Right renal pelvis (tissue), 4 donors: ENCODE measurements at regions not wholly inside any gene's neighbourhood (a gene's known extent, or its start where the extent isn't known, plus 50 kb on each side); places are given as distances from the start of the nearest gene placed in this dataset.

ENCODE experiments used
- DNase-seq, 4 donors: peaks; one replicate each; pipeline ENCODE4 v3.0.0-alpha.2; 2013; ENCODE audit warnings: low read depth in 4 of 4, low spot score in 3 of 4, missing footprints in 1 of 4

DNA sequence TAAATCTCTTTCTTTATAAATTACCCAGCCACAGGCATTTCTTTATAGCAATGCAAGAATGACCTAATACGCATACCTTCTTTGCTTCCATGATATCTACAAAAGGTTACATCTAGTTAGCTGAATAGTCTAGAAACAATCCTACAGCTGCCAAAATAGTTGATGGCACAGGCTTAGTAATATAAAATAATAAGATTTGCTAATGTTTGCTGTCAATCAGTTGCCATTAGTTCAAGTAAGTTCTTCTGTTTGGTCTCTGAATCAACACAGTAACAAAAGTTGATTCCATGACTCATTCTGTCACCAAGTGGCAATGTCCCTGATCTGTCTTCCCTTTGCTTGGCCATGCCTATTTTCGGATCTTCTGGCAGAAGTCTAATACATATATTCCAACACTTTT is 470.2 kb downstream of the SPRY1 start:
- DNase-seq = no peak

DNA sequence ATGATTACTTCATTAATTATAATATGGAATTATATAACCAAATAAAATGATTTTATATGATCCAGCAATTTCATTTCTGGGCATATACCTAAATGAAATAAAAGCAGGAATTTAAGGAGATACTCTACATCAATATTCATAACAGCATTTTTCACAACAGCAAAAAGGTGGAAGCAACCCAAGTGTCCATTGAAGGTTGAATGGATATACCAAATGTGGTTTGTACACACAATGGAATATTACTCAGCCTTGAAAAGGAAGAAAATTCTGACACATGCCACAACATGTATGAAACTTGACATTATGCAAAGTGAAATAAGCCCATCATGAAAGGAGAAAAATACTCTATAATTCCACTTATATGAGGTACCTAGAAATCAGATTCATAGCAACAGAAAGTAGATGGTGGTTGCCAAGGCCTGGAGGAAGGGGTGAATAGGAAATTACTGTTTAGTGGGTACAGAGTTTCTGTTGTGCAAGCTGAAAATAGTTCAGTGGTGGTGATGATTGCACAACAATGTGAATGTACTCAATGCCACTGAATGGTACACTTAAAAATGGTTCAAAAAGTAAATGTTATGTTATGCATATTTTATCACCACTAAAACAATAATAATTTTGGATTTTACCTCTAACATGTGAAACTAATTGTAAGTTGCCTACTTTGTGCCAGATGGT is 471.5 kb downstream of the SPRY1 start:
- no peak for DNase-seq

- DNase-seq = no peak
Observed at GRCh38 chr4:123869286-123870215, 473.0 kb downstream of the SPRY1 start.

DNA sequence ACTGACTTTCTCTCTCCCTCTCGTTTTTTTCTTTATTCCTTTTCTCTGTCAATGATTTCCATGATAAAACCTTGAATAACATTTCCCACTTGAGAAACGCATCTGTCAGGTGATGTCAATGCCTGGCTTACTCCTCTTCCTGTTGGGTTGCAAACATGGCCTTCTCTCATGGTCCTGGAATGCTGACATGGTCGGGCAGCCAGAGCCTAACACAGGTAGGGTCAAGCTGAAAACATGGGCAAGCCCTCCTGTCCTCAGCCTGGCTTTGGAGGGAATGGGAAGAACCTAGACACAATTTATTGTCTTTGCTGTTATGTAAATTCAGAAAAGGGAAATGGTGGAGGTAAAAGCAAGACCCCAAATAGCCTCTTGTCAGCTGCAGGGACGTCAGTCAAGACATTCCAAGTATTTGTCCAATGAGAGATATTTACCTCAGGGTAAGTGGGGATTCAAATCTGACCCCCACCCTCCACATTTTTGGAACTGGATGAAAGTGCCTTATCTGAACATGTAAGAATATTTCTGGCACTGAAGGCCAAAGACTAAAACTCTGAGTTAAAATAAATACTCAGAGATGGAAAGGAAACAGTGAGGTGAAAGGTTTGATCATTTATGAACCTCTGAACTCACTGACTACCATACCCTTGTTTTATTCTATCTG is 473.8 kb downstream of the SPRY1 start:
- no peak for DNase-seq

GRCh38 chr4:123871341-123871740 is 474.7 kb downstream of the SPRY1 start:
- DNase-seq = no peak

GRCh38 chr4:123874063-123874462 is 477.5 kb downstream of the SPRY1 start:
- DNase-seq = no peak

- no peak for DNase-seq
Observed at GRCh38 chr4:123876143-123876542, 479.5 kb downstream of the SPRY1 start.

DNA sequence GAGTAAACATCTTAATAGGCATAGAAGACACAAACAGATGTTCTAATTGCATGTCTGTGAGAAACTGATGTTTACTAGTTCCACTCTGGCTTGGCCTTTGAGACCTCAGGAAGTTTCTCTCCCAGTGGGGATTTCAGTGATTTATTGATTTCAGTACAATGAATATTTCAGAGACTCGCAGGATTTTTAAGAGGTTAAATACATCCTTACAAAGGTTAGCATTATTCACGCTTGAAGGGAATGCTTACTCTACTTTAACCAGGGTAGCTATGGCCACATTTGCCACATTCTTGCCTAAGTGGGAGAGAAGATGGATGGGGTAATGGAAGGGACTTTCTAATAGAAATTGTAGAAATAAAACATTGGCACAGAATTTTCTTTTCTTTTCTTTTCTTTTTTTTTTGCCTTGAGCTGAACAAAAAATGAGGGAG is 480.1 kb downstream of the SPRY1 start:
- no peak for DNase-seq

DNA sequence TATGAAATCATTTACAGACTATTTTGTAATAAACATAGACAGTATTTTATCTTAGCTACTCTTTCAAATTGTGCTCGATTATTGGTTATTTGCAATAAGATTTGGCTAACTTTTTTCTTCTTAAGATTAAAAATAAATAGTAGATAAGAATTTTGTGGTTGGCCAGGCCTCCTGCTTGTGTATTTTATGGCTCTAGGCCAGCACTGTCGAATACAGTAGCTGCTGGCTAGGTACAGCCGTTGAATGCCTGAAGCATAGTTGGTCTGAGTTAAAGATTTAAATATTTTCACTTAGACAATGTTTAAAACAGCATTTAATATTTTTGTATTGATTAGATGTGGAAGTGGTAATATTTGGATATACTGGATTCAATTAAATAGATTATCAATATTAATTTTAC is 481.0 kb downstream of the SPRY1 start:
- DNase-seq = no peak

GRCh38 chr4:123878976-123879375 is 482.4 kb downstream of the SPRY1 start:
- DNase-seq = no peak

DNA sequence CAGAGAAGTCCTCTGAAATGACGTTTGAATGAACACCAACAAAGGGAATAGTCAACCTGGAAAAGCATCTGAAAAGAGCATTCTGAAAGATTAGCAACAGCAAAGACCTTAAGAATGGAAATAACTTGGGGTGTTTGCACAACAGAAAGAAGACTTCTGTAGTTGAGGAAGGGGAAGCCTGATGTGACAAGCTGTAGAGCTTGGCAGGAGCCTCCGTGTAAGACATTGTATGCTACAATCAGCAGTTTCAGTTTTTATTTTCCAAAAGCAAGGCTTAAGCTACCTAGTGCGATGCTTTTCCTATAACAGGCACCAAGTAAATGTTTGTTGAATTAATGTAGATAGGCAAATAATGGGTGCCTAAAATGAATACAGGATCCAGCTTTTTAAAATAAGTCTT is 484.0 kb downstream of the SPRY1 start:
- no peak for DNase-seq

DNA sequence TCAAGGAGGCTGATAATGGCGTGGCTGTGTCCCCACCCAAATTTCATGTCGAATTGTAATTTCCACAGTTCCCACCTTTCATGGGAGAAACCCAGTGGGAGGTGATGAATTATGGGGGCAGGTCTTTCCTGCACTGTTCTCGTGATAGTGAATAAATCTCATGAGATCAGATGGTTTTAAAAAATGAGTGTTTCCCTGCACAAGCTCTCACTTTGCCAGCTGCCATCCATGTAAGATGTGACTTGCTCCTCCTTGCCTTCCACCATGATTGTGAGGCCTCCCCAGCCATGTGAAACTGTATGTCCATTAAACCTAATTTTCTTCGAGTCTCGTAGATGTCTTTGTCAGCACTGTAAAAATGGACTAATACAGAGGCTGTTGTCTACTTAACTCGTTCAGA is 488.3 kb downstream of the SPRY1 start:
- no peak for DNase-seq

DNA sequence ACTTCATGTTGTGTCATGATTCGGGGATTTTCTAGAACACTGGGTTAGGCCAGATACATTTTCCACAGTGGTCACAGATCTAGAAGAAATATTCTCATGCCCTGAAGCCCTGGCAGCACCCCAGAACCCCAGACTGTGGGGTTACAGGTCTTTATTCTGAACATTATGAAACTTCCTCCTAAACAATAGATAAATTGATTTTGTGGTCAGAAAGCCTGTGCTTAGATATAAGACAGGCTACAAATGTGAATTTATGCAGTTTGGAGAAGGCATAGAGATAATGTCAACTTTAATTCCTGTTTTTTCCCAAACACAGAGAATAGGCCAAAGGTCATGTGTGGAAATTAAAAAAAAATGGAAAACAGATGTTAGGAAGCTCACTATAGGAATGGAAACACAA is 492.9 kb downstream of the SPRY1 start:
- DNase-seq = no peak

GRCh38 chr4:123890889-123891288 is 494.3 kb downstream of the SPRY1 start:
- DNase-seq = no peak

- no peak for DNase-seq
Observed at GRCh38 chr4:123891881-123892280, 495.3 kb downstream of the SPRY1 start.

DNA sequence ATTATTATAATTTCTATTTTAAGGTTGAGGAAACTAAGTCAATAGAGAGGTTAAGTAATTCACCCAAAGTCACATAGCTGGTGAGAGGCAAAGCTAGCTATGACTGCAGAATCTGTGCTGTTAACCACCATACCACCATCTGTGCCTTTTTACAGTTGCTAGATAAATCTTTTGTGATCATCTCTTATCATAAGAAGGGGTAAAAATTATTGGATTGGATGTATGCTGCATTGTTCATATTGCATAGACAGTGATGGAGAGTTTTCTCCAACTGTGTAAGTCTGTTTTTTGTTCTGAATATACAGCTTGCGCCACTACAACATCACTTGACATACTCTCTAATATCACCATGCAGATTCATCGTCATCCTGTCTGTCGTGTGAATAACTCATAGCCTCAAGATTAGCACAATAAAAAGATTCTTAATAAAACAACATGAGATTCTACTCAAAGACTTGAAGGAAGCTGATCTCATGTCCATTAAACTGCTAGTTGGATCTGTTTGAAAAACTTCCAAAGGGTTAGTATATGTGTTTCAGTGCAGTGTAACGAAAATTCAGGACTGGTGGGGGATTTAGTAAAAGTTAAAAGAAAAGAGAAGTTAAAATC is 495.9 kb downstream of the SPRY1 start:
- no peak for DNase-seq

DNA sequence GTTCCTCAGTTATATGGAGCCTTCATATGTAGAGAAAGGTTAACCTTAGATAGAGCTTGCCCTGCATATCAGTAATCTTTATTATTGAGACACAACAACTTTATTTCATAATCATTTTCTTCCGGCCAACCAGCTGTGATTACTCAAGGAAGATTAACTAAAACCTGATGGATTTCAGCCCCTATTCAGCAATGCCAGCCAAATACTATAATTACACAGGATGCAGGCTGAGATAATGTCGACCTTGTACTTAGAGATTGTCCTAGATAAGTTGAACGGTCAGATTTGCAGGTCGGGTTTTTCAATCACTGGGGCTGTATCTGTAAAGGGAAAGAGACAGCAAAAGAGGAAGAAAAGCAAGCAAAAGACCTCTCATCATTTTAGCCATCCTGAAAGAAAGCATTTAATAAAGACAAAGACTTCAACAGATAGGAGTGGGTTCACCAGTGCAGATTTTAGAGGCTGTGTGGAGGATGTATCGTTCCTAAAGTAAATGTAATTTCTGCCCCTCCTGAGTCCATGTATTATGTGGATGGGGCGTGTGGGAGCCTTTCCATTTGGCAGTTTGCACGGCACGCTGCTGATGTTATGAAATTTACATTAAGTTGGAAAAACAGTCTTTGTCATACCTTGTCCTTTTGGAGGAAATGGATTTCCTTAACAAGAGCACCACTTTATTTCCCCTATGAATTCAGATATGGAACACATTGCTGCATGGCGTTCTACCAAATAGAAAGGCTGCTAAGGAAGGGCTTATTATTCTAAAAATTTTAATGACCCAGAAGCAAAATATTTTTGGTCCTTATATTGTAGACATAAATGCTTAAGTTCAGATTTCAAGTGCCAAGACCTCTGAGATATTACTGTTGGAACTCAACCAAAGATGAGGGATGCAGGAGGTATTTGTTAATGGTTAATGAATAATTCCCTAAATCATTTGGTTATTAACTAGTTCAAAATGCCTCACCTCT is 496.7 kb downstream of the SPRY1 start:
- DNase-seq = no peak

GRCh38 chr4:123896446-123897071 is 500.0 kb downstream of the SPRY1 start:
- no peak for DNase-seq

- DNase-seq = no peak
Observed at GRCh38 chr4:123898946-123899666, 502.5 kb downstream of the SPRY1 start.
